ENCODE measurements at regions not wholly inside any gene's neighbourhood (a gene's known extent, or its start where the extent isn't known, plus 50 kb on each side); places are given as distances from the start of the nearest gene placed in this dataset.

DNA sequence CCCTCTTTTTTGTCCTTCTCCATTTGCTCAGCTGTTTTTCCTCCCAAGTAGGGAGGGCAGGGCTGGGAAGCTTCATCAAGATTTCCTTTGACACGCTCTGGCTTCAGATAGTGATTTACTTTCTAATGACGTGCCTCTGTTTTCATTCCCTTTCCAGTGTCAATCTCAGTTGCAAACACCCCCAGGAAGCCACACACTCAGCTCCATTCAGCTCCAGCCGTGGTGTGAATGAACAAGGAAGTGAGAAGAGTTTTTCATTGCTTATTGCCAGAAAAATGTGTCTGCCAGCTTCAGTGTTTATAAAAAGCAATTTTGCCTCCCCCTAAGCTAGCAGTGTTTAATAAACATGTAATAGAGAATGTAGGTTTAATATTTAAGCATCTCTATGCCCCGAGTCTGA is 108.7 kb upstream of the DPP6 start:
- TF ChIP-seq, protein P1, sequence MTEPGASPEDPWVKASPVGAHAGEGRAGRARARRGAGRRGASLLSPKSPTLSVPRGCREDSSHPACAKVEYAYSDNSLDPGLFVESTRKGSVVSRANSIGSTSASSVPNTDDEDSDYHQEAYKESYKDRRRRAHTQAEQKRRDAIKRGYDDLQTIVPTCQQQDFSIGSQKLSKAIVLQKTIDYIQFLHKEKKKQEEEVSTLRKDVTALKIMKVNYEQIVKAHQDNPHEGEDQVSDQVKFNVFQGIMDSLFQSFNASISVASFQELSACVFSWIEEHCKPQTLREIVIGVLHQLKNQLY (CRISPR knock-in tag; IDR thresholded peaks at IDR 0.05), result no peak
- no peak for TF ChIP-seq EP300 (IDR thresholded peaks at IDR 0.05; ENCODE audit: low read depth in 2 of 2, low read length in 2 of 2)
- TF ChIP-seq EP300 (CRISPR knock-in tag; IDR thresholded peaks at IDR 0.05; ENCODE audit: borderline replicate concordance), result no peak
- TF ChIP-seq, protein P2, sequence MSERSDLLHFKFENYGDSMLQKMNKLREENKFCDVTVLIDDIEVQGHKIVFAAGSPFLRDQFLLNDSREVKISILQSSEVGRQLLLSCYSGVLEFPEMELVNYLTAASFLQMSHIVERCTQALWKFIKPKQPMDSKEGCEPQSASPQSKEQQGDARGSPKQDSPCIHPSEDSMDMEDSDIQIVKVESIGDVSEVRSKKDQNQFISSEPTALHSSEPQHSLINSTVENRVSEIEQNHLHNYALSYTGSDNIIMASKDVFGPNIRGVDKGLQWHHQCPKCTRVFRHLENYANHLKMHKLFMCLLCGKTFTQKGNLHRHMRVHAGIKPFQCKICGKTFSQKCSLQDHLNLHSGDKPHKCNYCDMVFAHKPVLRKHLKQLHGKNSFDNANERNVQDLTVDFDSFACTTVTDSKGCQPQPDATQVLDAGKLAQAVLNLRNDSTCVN (CRISPR knock-in tag; IDR thresholded peaks at IDR 0.05; ENCODE audit: borderline replicate concordance), result no peak
- TF ChIP-seq, protein P3, sequence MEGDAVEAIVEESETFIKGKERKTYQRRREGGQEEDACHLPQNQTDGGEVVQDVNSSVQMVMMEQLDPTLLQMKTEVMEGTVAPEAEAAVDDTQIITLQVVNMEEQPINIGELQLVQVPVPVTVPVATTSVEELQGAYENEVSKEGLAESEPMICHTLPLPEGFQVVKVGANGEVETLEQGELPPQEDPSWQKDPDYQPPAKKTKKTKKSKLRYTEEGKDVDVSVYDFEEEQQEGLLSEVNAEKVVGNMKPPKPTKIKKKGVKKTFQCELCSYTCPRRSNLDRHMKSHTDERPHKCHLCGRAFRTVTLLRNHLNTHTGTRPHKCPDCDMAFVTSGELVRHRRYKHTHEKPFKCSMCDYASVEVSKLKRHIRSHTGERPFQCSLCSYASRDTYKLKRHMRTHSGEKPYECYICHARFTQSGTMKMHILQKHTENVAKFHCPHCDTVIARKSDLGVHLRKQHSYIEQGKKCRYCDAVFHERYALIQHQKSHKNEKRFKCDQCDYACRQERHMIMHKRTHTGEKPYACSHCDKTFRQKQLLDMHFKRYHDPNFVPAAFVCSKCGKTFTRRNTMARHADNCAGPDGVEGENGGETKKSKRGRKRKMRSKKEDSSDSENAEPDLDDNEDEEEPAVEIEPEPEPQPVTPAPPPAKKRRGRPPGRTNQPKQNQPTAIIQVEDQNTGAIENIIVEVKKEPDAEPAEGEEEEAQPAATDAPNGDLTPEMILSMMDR (CRISPR knock-in tag; IDR thresholded peaks at IDR 0.05), result no peak
- TF ChIP-seq POLR2A (IDR thresholded peaks at IDR 0.05; ENCODE audit: insufficient read depth in 1 of 2, low read depth in 2 of 2, low read length in 2 of 2), result no peak
- TF ChIP-seq PHF8 (CRISPR knock-in tag; IDR thresholded peaks at IDR 0.05), result no peak
- no peak for TF ChIP-seq ZNF224 (CRISPR knock-in tag; IDR thresholded peaks at IDR 0.05)
- no peak for TF ChIP-seq ZNF274 (CRISPR knock-in tag; IDR thresholded peaks at IDR 0.05)
- no peak for TF ChIP-seq ZNF841 (CRISPR knock-in tag; IDR thresholded peaks at IDR 0.05; ENCODE audit: borderline replicate concordance)
- no peak for TF ChIP-seq JUND (CRISPR knock-in tag; IDR thresholded peaks at IDR 0.05)
- no peak for TF ChIP-seq ELF4 (CRISPR knock-in tag; IDR thresholded peaks at IDR 0.05; ENCODE audit: borderline replicate concordance)
- no peak for TF ChIP-seq CEBPB (IDR thresholded peaks at IDR 0.05; ENCODE audit: borderline replicate concordance, low read depth, low read length)
